ENCODE measurements at regions not wholly inside any gene's neighbourhood (a gene's known extent, or its start where the extent isn't known, plus 50 kb on each side); places are given as distances from the start of the nearest gene placed in this dataset.

DNA sequence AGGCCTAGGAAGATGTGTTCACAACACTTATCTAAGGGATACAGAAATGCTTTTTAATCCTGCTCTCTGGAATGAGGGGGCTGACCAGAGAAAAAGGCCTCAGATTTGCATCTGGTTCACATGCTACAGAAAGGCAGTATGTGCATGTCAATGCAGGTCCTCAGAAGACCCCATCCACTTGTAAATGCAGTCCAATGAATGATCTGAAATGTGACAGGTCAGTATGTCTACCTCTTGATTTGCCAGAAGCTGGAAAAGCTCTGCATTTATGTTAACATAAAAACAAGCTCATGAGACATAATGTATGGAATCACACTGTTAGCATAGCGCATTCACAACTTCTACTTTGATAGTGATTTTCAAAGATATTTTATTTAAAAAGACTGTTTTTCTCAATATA is 367.4 kb upstream of the CHORDC1 start:
- TF ChIP-seq, protein P1, sequence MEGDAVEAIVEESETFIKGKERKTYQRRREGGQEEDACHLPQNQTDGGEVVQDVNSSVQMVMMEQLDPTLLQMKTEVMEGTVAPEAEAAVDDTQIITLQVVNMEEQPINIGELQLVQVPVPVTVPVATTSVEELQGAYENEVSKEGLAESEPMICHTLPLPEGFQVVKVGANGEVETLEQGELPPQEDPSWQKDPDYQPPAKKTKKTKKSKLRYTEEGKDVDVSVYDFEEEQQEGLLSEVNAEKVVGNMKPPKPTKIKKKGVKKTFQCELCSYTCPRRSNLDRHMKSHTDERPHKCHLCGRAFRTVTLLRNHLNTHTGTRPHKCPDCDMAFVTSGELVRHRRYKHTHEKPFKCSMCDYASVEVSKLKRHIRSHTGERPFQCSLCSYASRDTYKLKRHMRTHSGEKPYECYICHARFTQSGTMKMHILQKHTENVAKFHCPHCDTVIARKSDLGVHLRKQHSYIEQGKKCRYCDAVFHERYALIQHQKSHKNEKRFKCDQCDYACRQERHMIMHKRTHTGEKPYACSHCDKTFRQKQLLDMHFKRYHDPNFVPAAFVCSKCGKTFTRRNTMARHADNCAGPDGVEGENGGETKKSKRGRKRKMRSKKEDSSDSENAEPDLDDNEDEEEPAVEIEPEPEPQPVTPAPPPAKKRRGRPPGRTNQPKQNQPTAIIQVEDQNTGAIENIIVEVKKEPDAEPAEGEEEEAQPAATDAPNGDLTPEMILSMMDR (IDR thresholded peaks at IDR 0.05) = no peak
- TF ChIP-seq POLR2AphosphoS5 (IDR thresholded peaks at IDR 0.05; ENCODE audit: low read depth, low read length) (no peak), RFX5 (IDR thresholded peaks at IDR 0.05; ENCODE audit: low read length) (no peak), FOXJ3 (CRISPR knock-in tag; IDR thresholded peaks at IDR 0.05) (no peak), TAF1 (IDR thresholded peaks at IDR 0.05; ENCODE audit: borderline replicate concordance, low read depth, low read length) (no peak), RXRA (IDR thresholded peaks at IDR 0.05; ENCODE audit: borderline replicate concordance, low read depth) (no peak), YY1 (IDR thresholded peaks at IDR 0.05; ENCODE audit: low read depth) (no peak), SMC3 (IDR thresholded peaks at IDR 0.05; ENCODE audit: low read depth, low read length) (no peak), JUND (IDR thresholded peaks at IDR 0.05) (no peak)
- TF ChIP-seq, protein P2, sequence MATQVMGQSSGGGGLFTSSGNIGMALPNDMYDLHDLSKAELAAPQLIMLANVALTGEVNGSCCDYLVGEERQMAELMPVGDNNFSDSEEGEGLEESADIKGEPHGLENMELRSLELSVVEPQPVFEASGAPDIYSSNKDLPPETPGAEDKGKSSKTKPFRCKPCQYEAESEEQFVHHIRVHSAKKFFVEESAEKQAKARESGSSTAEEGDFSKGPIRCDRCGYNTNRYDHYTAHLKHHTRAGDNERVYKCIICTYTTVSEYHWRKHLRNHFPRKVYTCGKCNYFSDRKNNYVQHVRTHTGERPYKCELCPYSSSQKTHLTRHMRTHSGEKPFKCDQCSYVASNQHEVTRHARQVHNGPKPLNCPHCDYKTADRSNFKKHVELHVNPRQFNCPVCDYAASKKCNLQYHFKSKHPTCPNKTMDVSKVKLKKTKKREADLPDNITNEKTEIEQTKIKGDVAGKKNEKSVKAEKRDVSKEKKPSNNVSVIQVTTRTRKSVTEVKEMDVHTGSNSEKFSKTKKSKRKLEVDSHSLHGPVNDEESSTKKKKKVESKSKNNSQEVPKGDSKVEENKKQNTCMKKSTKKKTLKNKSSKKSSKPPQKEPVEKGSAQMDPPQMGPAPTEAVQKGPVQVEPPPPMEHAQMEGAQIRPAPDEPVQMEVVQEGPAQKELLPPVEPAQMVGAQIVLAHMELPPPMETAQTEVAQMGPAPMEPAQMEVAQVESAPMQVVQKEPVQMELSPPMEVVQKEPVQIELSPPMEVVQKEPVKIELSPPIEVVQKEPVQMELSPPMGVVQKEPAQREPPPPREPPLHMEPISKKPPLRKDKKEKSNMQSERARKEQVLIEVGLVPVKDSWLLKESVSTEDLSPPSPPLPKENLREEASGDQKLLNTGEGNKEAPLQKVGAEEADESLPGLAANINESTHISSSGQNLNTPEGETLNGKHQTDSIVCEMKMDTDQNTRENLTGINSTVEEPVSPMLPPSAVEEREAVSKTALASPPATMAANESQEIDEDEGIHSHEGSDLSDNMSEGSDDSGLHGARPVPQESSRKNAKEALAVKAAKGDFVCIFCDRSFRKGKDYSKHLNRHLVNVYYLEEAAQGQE (IDR thresholded peaks at IDR 0.05; ENCODE audit: low read depth, low read length) = no peak

Data from SK-N-SH (cell line).